Hematopoietic multipotent progenitor cell (in vitro differentiated cells): ENCODE measurements at regions not wholly inside any gene's neighbourhood (a gene's known extent, or its start where the extent isn't known, plus 50 kb on each side); places are given as distances from the start of the nearest gene placed in this dataset.

Experiments used
- DNase-seq, 3 donors: peaks; one replicate each; pipeline ENCODE4 v3.0.0-alpha.2; 2011 to 2015; ENCODE audit warnings: low read depth in 2 of 3, low spot score in 2 of 3

GRCh38 chr2:52968043-52968442 lies 799.6 kb upstream of the CHAC2 start:
- no peak for DNase-seq

DNA sequence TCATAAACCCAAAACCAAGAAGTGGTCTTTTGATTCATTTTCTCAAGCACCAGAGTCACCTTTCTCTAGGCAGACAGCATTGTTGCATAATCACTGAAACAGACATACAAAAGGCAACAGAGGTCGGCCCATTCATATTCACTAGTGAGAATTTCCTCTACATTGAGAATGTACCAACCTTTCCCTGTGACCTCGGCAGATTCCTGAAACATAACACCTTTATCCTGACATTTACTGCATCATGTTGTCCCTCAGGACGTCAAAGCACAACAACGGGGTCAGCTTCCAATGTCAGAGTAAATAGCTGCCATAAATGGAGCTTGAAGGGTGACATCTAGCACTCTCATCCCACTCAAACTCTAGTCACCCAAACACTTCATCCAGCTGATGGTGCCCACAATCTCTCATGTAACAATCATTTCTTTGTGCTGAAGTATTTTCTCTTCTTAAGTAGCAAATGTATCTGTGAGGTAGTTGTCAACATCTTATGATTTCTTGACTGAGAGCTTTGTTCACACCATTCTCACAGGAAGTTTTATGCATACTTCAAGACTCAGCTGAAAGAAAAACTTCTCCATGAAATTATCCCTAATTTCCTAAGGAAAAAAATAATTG lies 802.6 kb upstream of the CHAC2 start:
- no peak for DNase-seq

DNA sequence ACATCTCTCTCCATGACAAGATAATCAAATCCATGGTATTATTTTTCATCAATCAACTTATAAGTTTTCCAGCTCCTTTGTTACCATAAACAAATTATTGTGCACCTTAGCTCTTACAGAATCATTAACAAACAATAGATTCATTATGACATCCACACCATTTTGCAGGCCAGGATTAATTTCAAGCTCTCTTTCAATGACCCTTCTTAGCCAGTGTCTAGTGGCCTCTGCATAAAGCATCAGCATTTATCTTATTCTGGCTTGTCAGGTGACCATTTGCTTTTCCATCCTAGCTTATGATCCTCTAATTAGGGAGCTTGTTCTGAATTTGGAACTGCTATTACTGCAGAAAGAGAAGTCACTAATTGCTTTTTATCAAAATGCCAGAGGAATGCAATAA lies 806.2 kb upstream of the CHAC2 start:
- no peak for DNase-seq

DNA sequence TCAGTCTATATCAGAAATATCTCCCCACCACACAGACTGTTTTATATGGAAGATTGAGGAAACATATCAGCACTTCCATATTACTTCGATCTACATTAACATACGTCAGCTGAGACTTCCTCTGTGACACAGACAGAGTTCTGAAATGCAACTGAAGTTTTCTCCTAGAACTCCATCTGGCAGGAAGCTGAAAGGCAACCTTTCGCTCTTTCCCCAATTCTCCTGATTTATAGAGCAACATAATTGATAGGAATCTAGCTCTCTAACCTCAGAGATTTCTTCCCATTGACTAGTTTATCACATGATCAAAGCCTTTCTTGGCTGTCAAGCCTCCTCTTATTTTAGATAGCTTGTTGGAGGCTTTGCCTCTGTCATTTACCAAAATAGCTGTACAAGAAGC lies 806.7 kb upstream of the CHAC2 start:
- DNase-seq, result no peak

DNA sequence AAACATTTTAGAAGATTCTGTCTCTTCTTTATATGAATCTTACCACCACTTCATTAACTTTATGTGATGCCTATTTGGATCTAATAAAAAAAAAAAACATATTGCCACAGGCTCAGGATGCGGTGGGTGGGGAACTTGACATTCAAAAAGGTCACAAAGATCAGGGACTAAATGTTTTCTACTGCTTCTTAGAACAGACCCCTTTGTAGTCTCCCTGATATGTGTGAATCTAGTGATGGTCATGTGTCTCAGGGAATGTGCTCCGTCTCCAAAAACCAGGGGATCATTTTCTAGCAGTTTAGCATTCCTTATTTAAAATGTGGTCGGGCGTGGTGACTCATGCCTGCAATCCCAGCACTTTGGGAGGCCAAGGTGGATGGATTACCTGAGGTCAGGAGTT lies 807.8 kb upstream of the CHAC2 start:
- no peak for DNase-seq

DNA sequence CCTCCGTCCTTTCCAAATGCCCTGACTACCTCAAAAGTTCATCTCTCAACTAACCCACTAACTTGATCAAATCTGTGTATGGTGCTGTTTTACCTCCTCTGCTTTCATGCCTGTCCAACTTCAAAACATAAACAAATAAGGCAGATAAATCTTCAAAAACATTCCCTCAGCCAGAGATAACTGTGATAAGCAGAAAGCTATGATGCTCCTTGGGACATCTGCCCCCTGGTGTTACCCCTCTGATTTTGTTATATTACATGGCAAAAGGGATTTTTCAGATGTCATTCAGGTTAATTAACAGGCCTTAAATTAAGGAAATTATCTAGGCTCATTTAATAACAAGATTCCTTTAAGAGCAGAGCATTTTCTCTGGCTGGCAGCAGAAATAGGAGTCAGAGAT lies 810.8 kb upstream of the CHAC2 start:
- DNase-seq, result no peak

DNA sequence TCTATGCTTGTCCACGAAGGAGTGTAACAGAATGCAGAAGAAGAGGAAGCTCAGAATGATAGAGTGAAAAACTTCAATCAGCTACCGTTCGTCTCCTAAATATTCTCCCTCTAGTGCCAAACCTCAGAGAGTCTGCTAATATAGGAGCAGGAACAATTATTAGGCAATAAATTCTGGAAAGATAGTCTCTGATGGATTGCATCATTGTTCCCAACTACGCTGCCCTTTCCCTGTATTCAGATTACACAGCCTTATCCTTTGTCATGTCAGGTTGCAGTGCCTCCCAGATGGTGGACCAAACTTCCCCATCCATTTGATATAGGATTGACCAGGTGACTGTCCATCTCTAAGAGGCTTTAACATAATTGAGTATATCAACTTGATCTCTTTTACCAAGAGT lies 811.5 kb upstream of the CHAC2 start:
- no peak for DNase-seq

DNA sequence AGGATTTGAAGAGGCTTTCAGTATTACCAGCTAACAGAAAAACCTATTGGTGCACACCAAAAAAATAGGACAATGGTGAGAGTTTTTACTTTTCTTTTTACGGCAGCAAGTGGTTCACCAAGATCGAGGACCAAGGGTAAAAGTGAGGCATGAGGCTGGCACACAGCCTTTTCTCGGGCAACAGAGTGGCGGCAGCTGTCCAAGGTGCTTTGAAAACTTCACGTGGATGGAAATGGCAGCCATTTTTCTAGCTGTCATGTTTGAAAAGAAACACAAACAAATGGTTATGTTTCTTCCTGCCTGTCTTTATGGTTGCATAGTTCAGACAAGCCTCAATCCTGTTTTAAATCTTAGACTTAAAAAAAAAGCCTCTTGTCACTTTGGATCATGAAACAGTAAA lies 812.5 kb upstream of the CHAC2 start:
- no peak for DNase-seq

DNA sequence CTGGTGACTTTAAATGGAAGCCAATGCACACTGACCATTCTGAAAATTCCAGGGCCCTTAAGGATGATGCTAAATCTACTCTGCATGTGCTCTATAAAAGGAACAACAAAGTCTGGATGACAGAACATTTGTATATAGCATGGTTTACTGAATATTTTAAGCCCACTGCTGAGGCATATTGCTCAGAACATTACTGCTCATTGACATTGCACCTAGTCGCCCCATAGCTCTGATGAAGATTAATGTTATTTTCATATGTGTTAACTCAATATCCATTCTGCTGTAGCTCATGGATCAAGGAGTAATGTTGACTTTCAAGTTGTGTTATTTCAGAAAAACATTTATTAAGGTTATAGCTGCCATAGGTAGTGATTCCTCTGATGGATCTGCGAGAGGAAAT lies 827.5 kb upstream of the CHAC2 start:
- DNase-seq, result no peak

DNA sequence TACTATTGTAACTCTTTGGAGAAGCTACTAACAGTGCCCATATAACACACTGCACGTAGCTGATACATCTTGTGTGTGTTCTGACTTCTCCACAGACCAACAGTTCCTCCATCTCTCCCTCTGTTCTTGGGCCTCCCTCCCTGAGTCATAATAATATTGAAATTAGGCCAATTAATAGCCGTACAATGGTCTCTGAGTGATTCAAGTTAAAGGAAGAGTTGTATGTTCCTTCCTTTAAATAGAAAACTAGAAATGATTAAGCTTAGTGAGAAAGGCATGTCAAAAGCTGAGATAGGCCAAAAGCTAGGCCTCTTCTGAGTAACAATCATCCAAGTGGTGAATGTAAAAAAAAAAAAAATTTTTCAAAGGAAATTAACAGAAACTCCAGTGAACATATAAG lies 828.4 kb upstream of the CHAC2 start:
- no peak for DNase-seq

- DNase-seq, result peak in 1 of 3 donors; percentile 6
These were observed 831.6 kb upstream of the CHAC2 start for GRCh38 chr2:52936029-52936428.

GRCh38 chr2:52934920-52935640 lies 832.5 kb upstream of the CHAC2 start:
- DNase-seq, result peak in 1 of 3 donors; percentile 16

DNA sequence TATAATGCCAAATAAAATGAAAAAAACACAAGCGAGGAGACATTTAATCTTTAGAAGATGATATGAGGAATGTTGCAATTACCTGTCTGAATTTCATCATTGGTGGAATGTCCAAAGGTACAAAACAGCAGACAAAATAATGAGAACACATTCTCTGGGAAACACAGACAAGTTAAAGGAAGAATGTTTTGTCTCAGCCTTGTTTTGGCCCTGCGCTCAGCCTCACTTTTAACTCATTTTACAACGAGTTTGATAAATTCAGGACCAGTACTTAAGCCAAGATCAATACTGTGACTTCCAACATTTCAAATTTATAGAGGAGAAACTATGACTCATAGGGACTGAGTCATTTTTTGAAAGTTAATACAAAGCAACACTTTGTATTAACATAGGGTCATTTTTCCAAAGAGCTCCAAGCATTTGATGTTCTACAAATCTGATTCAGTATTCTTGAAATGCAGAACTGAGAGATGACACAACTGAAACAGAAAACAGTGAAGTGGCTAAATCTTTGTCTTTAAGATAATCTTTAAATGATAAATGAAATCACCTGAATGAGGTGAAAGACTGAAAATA lies 833.2 kb upstream of the CHAC2 start:
- no peak for DNase-seq

- no peak for DNase-seq
These were observed 833.7 kb upstream of the CHAC2 start for GRCh38 chr2:52933878-52934277.

DNA sequence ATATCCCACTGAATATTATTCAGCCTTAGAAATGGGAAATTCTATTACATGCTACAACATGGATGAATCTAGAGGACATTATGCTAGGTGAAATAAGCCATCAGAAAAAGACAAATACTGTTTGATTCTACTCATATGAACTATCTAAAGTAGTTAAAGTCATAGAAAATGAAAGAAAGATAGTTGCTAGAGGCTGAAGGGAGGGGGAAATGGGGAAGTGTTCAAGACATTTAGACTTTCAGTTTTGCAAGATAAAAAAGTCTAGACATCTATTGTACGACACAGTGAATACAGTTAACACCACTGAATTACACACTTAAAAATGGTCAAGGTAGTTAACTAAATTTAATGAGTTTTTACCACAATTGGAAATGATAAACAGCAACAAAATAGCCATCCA lies 835.9 kb upstream of the CHAC2 start:
- peak in 1 of 3 donors; percentile 11 for DNase-seq

DNA sequence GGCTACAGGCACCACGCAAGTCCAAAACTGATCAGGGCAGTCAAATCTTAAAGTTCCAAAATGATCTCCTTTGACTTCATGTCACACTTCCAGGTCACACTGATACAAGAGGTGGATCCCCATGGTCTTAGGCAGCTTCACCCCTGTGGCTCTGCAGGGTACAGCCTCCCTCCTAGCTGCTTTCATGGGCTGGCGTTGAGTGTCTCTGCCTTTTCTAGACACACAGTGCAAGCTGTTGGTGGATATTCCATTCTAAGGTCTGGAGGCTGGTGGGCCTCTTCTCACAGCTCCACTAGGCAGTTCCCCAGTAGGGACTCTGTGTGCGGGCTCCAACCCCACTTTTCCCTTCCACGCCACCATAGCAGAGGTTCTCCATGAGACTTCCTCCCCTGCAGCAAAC lies 838.2 kb upstream of the CHAC2 start:
- no peak for DNase-seq

- no peak for DNase-seq
These were observed 847.9 kb upstream of the CHAC2 start for GRCh38 chr2:52919673-52920072.

DNA sequence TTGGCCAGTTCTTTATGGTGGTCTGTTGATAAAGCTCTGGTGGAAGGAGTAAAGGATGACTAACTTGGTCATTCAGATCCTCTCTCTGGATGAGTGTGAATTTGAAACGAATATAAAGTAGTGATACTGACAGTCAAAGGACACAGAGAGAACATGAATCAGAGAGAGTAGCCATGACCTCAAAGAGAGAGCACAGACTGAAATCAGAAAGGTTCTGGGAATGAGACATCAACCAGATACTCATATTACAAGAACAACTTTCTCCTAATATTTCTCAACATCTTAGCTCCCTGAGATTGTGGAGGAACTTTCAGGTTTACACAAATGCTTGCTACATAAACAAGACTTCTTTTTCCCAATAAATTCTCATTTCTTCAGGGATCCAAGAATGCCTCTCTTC lies 849.1 kb upstream of the CHAC2 start:
- DNase-seq, result no peak

DNA sequence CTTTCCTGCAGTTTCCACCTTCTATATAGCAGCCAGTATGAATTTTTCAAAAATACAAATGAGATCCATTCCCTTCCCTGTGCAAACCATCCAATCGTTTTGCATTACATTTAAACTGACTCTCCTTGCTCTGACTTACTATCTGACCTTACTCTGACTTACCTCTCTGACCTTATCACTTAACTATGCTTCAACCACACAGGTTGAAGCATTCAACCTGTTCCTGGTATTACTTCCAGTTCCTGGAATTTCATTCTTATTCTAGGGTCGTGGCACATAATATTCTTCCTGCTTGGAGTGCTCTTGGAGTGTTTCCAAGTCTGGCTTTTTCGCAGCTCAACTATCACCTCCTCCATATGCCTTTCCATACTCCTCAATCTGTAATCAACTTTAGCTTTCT lies 850.6 kb upstream of the CHAC2 start:
- no peak for DNase-seq

DNA sequence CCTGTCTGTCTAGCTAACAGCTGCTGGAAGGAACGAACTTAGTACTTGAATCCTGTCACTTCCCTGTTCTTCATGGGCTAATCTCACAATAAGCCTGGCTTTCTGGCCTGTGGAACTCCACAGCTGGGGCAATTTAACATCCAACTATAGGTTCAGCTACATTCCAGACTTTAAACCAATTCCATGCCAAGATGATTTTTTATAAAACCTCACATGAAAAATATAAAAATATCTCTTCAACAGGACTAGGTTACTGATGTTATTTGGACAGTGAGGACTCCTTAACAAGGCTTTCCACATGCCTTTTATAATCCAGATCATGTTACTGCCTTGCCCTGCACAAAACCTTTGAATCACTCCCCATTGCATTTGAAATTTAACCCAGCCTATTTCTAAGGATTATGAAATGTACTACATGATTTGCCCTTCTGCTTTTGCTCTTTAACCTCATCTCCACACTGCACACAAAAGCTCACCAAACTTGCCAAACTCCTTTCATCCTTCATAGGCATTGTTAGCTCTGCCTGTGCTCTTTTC lies 863.2 kb upstream of the CHAC2 start:
- DNase-seq, result no peak

DNA sequence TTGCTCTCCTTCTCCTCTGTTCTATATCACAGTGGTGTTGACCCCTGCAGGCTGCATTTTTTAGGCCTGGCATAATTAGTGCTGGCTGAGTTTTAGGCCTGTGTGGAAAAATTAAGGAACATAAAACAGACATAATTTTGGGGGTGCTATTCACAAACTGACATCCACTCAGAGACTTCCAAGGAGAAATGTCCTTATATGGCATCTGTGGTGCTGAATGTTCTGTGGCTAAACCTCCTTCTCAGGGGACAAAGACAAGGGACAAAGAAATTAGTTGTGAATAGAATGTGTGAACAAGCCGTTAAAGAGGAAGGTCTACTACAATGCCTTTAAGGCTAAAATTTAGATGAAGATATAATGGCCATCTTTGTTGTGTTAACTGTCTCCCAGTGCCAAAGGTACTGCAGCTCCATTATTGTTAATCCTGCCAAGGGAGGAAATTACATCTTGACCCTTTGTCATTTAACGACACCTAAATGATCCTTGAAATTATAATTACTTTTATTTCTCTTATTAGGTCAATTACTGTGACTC lies 870.0 kb upstream of the CHAC2 start:
- DNase-seq, result no peak
